BE2C (cell line): ENCODE measurements at regions not wholly inside any gene's neighbourhood (a gene's known extent, or its start where the extent isn't known, plus 50 kb on each side); places are given as distances from the start of the nearest gene placed in this dataset.

Experiments
- DNase-seq: peaks from one replicate; pipeline ENCODE4 v3.0.0-alpha.2; 2020
- H3K27me3 ChIP-seq: fragments of 250-450 bp; sonication (Bioruptor Pico); 2 replicates; pipeline ENCODE4 v1.5.1; 2020; ENCODE audit warnings: mild to moderate bottlenecking
- H3K36me3 ChIP-seq: fragments of 250-450 bp; sonication (Bioruptor Pico); 2 replicates; pipeline ENCODE4 v1.5.1; 2020; ENCODE audit warnings: mild to moderate bottlenecking
- H3K4me1 ChIP-seq: fragments of 250-450 bp; sonication (Bioruptor Pico); 2 replicates; pipeline ENCODE4 v1.5.1; 2020
- H3K4me3 ChIP-seq: 2 replicates; pipeline ENCODE4 v1.5.1; 2011; ENCODE audit warnings: low read depth, low read length
- H3K9me3 ChIP-seq: fragments of 250-450 bp; sonication (Bioruptor Pico); 2 replicates; pipeline ENCODE4 v1.5.1; 2020
- TF ChIP-seq, protein P1 (sequence below): IDR thresholded peaks from 2 replicates; pipeline ENCODE4 v1.5.1; 2012; ENCODE audit warnings: mild to moderate bottlenecking, low read depth, low read length

DNA sequence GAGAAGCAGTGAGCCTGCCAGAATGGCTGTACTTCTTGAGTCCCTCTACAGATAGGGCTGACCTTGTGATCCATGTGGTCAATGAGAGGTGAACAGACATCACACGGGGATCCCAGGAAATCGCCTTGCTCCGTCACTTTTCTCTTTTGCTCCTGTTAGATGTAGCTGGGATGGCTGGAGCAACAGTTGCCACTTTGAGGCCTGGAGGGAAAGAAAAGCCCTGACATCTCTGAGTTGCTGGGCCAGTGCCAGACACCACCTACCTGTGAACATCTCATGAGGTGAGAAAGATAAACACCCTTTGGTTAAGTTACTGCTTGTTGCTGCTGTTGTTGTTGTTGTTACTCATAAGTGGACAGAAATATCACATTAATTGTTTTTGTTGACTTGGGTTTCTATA is 840.3 kb downstream of the TBC1D22A start:
- H3K27me3 ChIP-seq = no peaks in the 10 kb centered on the region
- H3K9me3 ChIP-seq = no peaks in the 10 kb centered on the region; the same call in 1 of the 2 replicates
- H3K4me3 ChIP-seq = no peak overlapping the region
- no peaks in the 10 kb centered on the region for H3K4me1 ChIP-seq
- no peaks in the 10 kb centered on the region for H3K36me3 ChIP-seq
- no peak for DNase-seq
- TF ChIP-seq, protein P1, sequence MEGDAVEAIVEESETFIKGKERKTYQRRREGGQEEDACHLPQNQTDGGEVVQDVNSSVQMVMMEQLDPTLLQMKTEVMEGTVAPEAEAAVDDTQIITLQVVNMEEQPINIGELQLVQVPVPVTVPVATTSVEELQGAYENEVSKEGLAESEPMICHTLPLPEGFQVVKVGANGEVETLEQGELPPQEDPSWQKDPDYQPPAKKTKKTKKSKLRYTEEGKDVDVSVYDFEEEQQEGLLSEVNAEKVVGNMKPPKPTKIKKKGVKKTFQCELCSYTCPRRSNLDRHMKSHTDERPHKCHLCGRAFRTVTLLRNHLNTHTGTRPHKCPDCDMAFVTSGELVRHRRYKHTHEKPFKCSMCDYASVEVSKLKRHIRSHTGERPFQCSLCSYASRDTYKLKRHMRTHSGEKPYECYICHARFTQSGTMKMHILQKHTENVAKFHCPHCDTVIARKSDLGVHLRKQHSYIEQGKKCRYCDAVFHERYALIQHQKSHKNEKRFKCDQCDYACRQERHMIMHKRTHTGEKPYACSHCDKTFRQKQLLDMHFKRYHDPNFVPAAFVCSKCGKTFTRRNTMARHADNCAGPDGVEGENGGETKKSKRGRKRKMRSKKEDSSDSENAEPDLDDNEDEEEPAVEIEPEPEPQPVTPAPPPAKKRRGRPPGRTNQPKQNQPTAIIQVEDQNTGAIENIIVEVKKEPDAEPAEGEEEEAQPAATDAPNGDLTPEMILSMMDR = no peak

DNA sequence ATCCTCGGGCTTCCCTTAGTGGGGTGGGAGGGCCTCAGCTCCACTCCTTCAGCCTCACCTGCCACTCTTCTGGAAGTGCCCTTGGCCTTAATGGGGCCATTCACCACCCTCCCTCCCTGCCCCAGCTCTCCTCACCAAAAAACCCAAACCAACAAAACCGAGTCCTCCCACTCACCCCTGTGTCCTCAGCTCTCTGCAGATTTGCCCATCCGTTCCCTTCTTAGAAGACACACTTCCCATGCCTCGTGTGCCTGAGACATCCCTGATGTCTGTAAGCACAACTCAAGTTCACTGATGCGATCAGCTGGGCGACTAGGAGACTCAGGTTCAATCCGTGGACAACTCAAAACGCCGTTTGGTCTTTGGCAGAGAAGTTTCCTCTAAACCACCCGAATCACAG is 839.2 kb downstream of the TBC1D22A start:
- DNase-seq = no peak

DNA sequence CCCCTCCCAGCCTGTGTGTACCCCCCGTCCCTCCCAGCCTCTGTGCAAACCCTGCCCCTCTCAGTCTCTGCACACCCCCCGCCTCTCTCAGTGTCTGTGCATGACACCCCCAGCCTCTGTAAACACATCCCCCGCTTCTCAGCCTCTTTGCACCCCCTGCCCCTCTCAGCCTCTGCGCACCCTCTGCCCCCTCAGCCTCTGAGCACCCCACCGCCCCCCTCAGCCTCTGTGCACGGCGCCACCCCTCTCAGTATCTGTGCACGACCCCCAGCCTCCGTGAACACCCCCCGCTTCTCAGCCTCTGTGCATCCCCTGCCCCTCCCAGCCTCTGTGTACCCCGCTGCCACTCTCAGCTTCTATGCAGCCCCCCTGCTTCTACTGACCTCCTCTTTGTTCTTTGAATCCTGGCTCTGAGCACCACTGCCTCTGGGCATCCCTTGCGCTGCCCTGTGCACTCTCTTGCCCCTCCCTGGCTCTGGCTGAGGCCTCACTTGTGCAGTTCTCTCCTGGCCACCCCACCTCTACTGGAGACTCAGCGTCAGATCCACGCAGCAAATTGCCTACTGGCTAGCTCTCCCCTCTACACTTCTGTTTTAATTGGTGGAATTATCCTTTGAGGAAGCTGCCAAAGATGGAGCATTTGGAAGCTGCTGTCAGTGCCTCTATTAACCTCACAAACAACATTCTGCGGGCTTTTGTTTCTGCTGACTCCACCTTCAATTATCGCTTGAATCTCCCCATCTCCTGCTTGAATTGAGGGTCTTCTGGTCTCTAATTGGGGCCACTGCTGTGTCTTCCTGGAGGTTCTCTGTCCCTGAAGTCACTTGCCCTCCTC is 838.6 kb downstream of the TBC1D22A start:
- Histone ChIP-seq H3K4me1 (no peaks in the 10 kb centered on the region), H3K36me3 (no peaks in the 10 kb centered on the region), H3K9me3 (no peaks in the 10 kb centered on the region; the same call in 1 of the 2 replicates), H3K4me3 (no peak overlapping the region), H3K27me3 (no peaks in the 10 kb centered on the region)
- DNase-seq = no peak
- TF ChIP-seq, protein P1 = no peak

More for the DNA sequence above, 839.2 kb downstream of the TBC1D22A start:
- Histone ChIP-seq H3K9me3 (no peaks in the 10 kb centered on the region; the same call in 1 of the 2 replicates), H3K4me1 (no peaks in the 10 kb centered on the region), H3K4me3 (no peak overlapping the region), H3K36me3 (no peaks in the 10 kb centered on the region), H3K27me3 (no peaks in the 10 kb centered on the region)
- TF ChIP-seq, protein P1 = no peak

DNA sequence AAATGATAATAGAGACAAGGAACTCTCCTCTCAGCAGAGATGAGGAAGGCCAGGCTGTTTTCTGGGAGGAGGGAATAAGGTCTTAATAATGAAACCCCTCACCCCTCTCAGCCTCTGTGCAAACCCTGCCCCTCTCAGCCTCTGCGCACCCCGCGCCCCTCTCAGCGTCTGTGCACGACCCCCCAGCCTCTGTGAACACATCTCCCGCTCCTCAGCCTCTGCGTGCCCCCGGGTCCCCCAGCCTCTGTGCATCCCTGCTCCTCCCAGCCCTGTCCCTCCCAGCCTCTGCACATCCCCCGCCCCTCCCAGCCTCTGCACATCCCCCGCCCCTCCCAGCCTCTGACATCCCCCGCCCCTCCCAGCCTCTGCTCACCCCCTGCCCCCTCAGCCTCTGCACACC is 837.8 kb downstream of the TBC1D22A start:
- no peaks in the 10 kb centered on the region for H3K27me3 ChIP-seq
- no peaks in the 10 kb centered on the region for H3K36me3 ChIP-seq
- TF ChIP-seq, protein P1 = no peak
- no peaks in the 10 kb centered on the region; the same call in 1 of the 2 replicates for H3K9me3 ChIP-seq
- no peaks in the 10 kb centered on the region for H3K4me1 ChIP-seq
- no peak overlapping the region for H3K4me3 ChIP-seq
- DNase-seq = no peak

DNA sequence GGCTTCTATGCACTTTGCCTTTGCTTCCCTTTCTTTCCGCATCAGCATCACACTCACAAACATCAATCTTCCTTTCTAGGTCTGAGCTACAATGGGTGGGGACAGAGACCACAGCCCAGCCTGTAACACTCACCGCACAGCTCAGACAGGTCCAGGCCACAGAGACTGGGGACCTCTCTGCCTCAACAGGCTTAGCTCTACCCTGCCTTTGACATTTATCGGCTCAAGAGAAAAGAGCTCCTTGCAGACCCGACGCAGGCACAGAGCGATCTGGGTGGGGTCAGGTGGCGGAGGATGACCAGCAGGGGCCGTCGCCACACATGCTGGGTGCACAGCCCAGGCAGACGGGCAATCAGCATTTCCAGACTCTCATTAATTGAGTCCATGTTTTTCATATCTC is 837.3 kb downstream of the TBC1D22A start:
- Histone ChIP-seq H3K4me1 (no peaks in the 10 kb centered on the region), H3K4me3 (no peak overlapping the region)

More for the DNA sequence above, 837.3 kb downstream of the TBC1D22A start:
- TF ChIP-seq, protein P1 = no peak
- Histone ChIP-seq H3K9me3 (no peaks in the 10 kb centered on the region; the same call in none of the 2 replicates), H3K36me3 (no peaks in the 10 kb centered on the region), H3K27me3 (no peaks in the 10 kb centered on the region)
- DNase-seq = no peak
